ENCODE measurements at regions not wholly inside any gene's neighbourhood (a gene's known extent, or its start where the extent isn't known, plus 50 kb on each side); places are given as distances from the start of the nearest gene placed in this dataset.

DNA sequence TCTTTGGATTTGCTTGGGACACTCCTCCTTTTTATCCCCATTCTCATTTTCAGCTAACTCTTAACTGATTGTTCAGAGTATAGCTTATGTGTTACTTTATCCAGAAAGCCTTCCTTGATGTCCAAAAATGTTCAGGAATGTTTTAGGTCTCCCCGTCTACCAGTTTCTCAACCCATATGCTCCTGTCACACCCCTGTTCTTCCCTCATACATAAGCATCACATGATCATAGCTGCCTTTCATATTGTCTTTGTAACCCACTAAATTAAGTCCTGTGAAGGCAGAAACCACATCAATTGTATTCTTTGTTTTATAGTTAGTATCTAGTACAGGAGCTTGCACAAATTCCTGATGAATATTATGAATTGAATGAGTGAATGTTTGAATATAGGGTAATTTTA, 321.9 kb upstream of the ACTBL2 start:
- no peak for FAIRE-seq
- H3K23ac ChIP-seq (ENCODE audit: insufficient read length) = no peak overlapping the region
- H2BK5ac ChIP-seq (ENCODE audit: low read depth, low read length) = no peak overlapping the region
- H3K9me3 ChIP-seq (ENCODE audit: insufficient read depth in 2 of 2, low read depth in 1 of 2, low read length in 1 of 2) = no peaks in the 10 kb centered on the region
- no peak overlapping the region for H3K4me2 ChIP-seq (ENCODE audit: insufficient read depth in 1 of 2, low read depth in 2 of 2, low read length in 2 of 2)
- H3K23me2 ChIP-seq (ENCODE audit: low read depth, low read length) = no peaks in the 10 kb centered on the region
- no peak overlapping the region for H4K91ac ChIP-seq (replicated peaks; ENCODE audit: insufficient read length, low read length)
- no peaks in the 10 kb centered on the region for H4K20me1 ChIP-seq (replicated peaks in 1 of 2; ENCODE audit: control insufficient read depth in 1 of 2, insufficient read depth in 2 of 2, low read length in 2 of 2)
- H2BK20ac ChIP-seq (ENCODE audit: low read length) = no peak overlapping the region
- ChIA-PET POLR2A (ENCODE audit: partially characterized antibody) (no interaction called here), CTCF (ENCODE audit: partially characterized antibody) (interaction anchor here (0.5 to 1.5 kb wide), 4 partner anchors 10 to 305 kb away, joined by 3 to 4 read pairs (median 4); no protein-coding TSS in a partner anchor)
- H3K79me2 ChIP-seq (ENCODE audit: control insufficient read depth in 1 of 2, insufficient read depth in 2 of 2, low read length in 2 of 2) = no peaks in the 10 kb centered on the region
- no peak overlapping the region for H3K27ac ChIP-seq (ENCODE audit: low read depth, low read length)
- WGBS, 2 experiments (ENCODE audit: extremely low coverage in 1 of 2, insufficient coverage in 1 of 2, insufficient read length in 1 of 2, insufficient replicate concordance in 2 of 2, low coverage in 1 of 2, low lambda C conversion rate in 2 of 2, missing lambda C conversion rate in 1 of 2) = 87% methylated on average over 1 of the region's 1 CpG; no CpG with 5 or more reads in 1 of the 2 experiments
- no peak overlapping the region for H2BK12ac ChIP-seq (ENCODE audit: low read depth, low read length)
- H3K14ac ChIP-seq (ENCODE audit: insufficient read length) = no peak overlapping the region
- no peaks in the 10 kb centered on the region for H3K36me3 ChIP-seq (ENCODE audit: control insufficient read depth in 2 of 4, insufficient read depth in 4 of 4, low read length in 3 of 4)
- H2AFZ ChIP-seq (ENCODE audit: low read length) = no peak overlapping the region
- H3K56ac ChIP-seq (replicated peaks; ENCODE audit: insufficient read length, low read depth, low read length) = no peak overlapping the region
- no peak overlapping the region for H3K4me3 ChIP-seq (ENCODE audit: extremely low read depth in 1 of 4, insufficient read depth in 2 of 4, low read depth in 3 of 4, low read length in 4 of 4)
- H3K18ac ChIP-seq (ENCODE audit: extremely low read depth, low read length) = no peak overlapping the region
- no peak overlapping the region for H2AK5ac ChIP-seq (ENCODE audit: low read depth, low read length)
- no peak overlapping the region for H4K8ac ChIP-seq (ENCODE audit: extremely low read depth, insufficient read depth, low read length)
- DNase-seq (ENCODE audit: low read depth in 1 of 2, low spot score in 2 of 2) = no peak
- no peaks in the 10 kb centered on the region for H3K79me1 ChIP-seq (ENCODE audit: low read depth, low read length)
- no peak overlapping the region for H3K9ac ChIP-seq (replicated peaks in 1 of 4; ENCODE audit: extremely low read depth in 1 of 4, low read depth in 3 of 4, low read length in 3 of 4)
- no peak overlapping the region for H2BK120ac ChIP-seq (replicated peaks; ENCODE audit: low read depth, low read length)
- H2BK15ac ChIP-seq (ENCODE audit: low read length) = no peak overlapping the region
- H3K27me3 ChIP-seq (replicated peaks in 1 of 4; ENCODE audit: control insufficient read depth in 3 of 4, extremely low read depth in 1 of 4, insufficient read depth in 3 of 4, low read length in 3 of 4) = no peaks in the 10 kb centered on the region
- no peaks in the 10 kb centered on the region; a peak in 1 of 7 replicates for H3K4me1 ChIP-seq (replicated peaks in 1 of 4; ENCODE audit: control insufficient read depth in 3 of 4, insufficient read depth in 4 of 4, low read length in 3 of 4)
- no peak overlapping the region for H3K4ac ChIP-seq (replicated peaks; ENCODE audit: insufficient read length, low read depth, low read length)
- H4K5ac ChIP-seq (ENCODE audit: insufficient read length, low read depth, low read length) = no peak overlapping the region
- TF ChIP-seq GABPA (IDR thresholded peaks at IDR 0.05; ENCODE audit: borderline replicate concordance, insufficient read depth, low read length) (no peak), TBP (IDR thresholded peaks at IDR 0.05; ENCODE audit: low read depth, low read length) (no peak), TAF7 (optimal IDR thresholded peaks at IDR 0.05; ENCODE audit: borderline replicate concordance, low read depth, low read length) (no peak), CBX8 (IDR thresholded peaks at IDR 0.05; ENCODE audit: borderline replicate concordance, low read depth, low read length) (no peak), ASH2L (IDR thresholded peaks at IDR 0.05; ENCODE audit: low read length) (no peak), POLR2A (IDR thresholded peaks at IDR 0.05; ENCODE audit: control extremely low read depth in 1 of 2, low read depth in 2 of 2, low read length in 2 of 2) (no peak), NANOG (IDR thresholded peaks at IDR 0.05; ENCODE audit: insufficient read depth, low read depth, low read length, poor library complexity, severe bottlenecking) (no peak), YY1 (IDR thresholded peaks at IDR 0.05; ENCODE audit: low read depth, low read length) (no peak), RAD21 (IDR thresholded peaks at IDR 0.05 in 1 of 2, conservative IDR thresholded peaks at IDR 0.05 in 1 of 2; ENCODE audit: low read depth in 2 of 2, low read length in 2 of 2) (no peak), HDAC6 (IDR thresholded peaks at IDR 0.05; ENCODE audit: low read depth, low read length) (no peak), CEBPB (IDR thresholded peaks at IDR 0.05; ENCODE audit: low read depth, low read length) (no peak), CTBP2 (IDR thresholded peaks at IDR 0.05; ENCODE audit: borderline replicate concordance, insufficient read depth, insufficient read length, low read length) (no peak)
- TF ChIP-seq, protein P1, sequence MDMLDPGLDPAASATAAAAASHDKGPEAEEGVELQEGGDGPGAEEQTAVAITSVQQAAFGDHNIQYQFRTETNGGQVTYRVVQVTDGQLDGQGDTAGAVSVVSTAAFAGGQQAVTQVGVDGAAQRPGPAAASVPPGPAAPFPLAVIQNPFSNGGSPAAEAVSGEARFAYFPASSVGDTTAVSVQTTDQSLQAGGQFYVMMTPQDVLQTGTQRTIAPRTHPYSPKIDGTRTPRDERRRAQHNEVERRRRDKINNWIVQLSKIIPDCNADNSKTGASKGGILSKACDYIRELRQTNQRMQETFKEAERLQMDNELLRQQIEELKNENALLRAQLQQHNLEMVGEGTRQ (IDR thresholded peaks at IDR 0.05; ENCODE audit: low read length) = no peak

Data from H1 (cell line).